Duodenal mucosa (tissue), 2 donors: ENCODE measurements at regions not wholly inside any gene's neighbourhood (a gene's known extent, or its start where the extent isn't known, plus 50 kb on each side); places are given as distances from the start of the nearest gene placed in this dataset.
"Not testable (repeated sequence)": the region's sequence is repeated elsewhere in the genome, so short reads cannot be mapped to it uniquely, and the experiment has no call there.

Experiments used
- H3K27ac ChIP-seq: one replicate; pipeline ENCODE4 v1.7.0; 2013; ENCODE audit warnings: low read depth, low read length
- H3K27me3 ChIP-seq, 2 donors: one replicate each; pipeline ENCODE4 v1.7.0; 2013; ENCODE audit warnings: low read length in 2 of 2, control low read depth in 1 of 2; ENCODE audit not compliant: insufficient read depth in 2 of 2, control insufficient read depth in 1 of 2
- H3K36me3 ChIP-seq, 2 donors: one replicate each; pipeline ENCODE4 v1.7.0; 2013; ENCODE audit warnings: low read length in 2 of 2, control low read depth in 1 of 2; ENCODE audit not compliant: insufficient read depth in 2 of 2, control insufficient read depth in 1 of 2
- H3K4me1 ChIP-seq, 2 donors: one replicate each; pipeline ENCODE4 v1.7.0; 2013; ENCODE audit warnings: low read length in 2 of 2, control low read depth in 1 of 2; ENCODE audit not compliant: insufficient read depth in 2 of 2, control insufficient read depth in 1 of 2
- H3K4me3 ChIP-seq, 2 donors: one replicate each; pipeline ENCODE4 v1.7.0; 2013; ENCODE audit warnings: low read length in 2 of 2, low read depth in 1 of 2
- H3K9ac ChIP-seq, 2 donors: one replicate each; pipeline ENCODE4 v1.7.0; 2013; ENCODE audit warnings: low read length in 2 of 2, low read depth in 1 of 2
- H3K9me3 ChIP-seq, 2 donors: one replicate each; pipeline ENCODE4 v1.7.0; 2013; ENCODE audit warnings: low read length in 2 of 2, control low read depth in 1 of 2; ENCODE audit not compliant: control insufficient read depth in 1 of 2

GRCh38 chr7:106456329-106456728 lies 171.5 kb upstream of the NAMPT start:
- H3K9ac ChIP-seq: no peak overlapping the region
- no peaks in the 10 kb centered on the region for H3K4me1 ChIP-seq
- no peaks in the 10 kb centered on the region for H3K36me3 ChIP-seq
- H3K27me3 ChIP-seq: no peaks in the 10 kb centered on the region
- H3K9me3 ChIP-seq: peaks cover 0 to 3% of the 10 kb centered on the region in 2 donors
- no peak overlapping the region for H3K4me3 ChIP-seq
- H3K27ac ChIP-seq: no peak overlapping the region

- Histone ChIP-seq H3K4me1 (no peaks in the 10 kb centered on the region), H3K4me3 (no peak overlapping the region), H3K36me3 (no peaks in the 10 kb centered on the region), H3K27ac (no peak overlapping the region), H3K9ac (no peak overlapping the region), H3K9me3 (peaks cover 0 to 3% of the 10 kb centered on the region in 2 donors), H3K27me3 (no peaks in the 10 kb centered on the region)
These were observed 167.5 kb upstream of the NAMPT start for GRCh38 chr7:106452031-106452851.

GRCh38 chr7:106451171-106451570 lies 166.4 kb upstream of the NAMPT start:
- H3K4me1 ChIP-seq: no peaks in the 10 kb centered on the region
- no peak overlapping the region for H3K27ac ChIP-seq
- no peaks in the 10 kb centered on the region for H3K36me3 ChIP-seq
- H3K27me3 ChIP-seq: no peaks in the 10 kb centered on the region
- no peak overlapping the region for H3K9ac ChIP-seq
- H3K4me3 ChIP-seq: no peak overlapping the region
- H3K9me3 ChIP-seq: peaks cover 0 to 3% of the 10 kb centered on the region in 2 donors

- Histone ChIP-seq H3K4me3 (no peak overlapping the region), H3K27ac (no peak overlapping the region), H3K9ac (no peak overlapping the region)
These were observed 165.9 kb upstream of the NAMPT start for GRCh38 chr7:106450716-106451115.

GRCh38 chr7:106448992-106449859 lies 164.4 kb upstream of the NAMPT start:
- Histone ChIP-seq H3K27ac (no peak overlapping the region), H3K9ac (no peak overlapping the region), H3K4me1 (no peaks in the 10 kb centered on the region)

More at GRCh38 chr7:106450716-106451115, 165.9 kb upstream of the NAMPT start:
- no peaks in the 10 kb centered on the region for H3K36me3 ChIP-seq
- H3K9me3 ChIP-seq: peaks cover 0 to 3% of the 10 kb centered on the region in 2 donors
- no peaks in the 10 kb centered on the region for H3K4me1 ChIP-seq
- H3K27me3 ChIP-seq: no peaks in the 10 kb centered on the region

GRCh38 chr7:106448346-106448991 lies 163.7 kb upstream of the NAMPT start:
- no peaks in the 10 kb centered on the region for H3K27me3 ChIP-seq
- no peak overlapping the region for H3K4me3 ChIP-seq
- H3K9ac ChIP-seq: no peak overlapping the region
- H3K9me3 ChIP-seq: peaks cover 0 to 3% of the 10 kb centered on the region in 2 donors
- H3K27ac ChIP-seq: no peak overlapping the region
- no peaks in the 10 kb centered on the region for H3K4me1 ChIP-seq
- H3K36me3 ChIP-seq: no peaks in the 10 kb centered on the region

More at GRCh38 chr7:106448992-106449859, 164.4 kb upstream of the NAMPT start:
- H3K27me3 ChIP-seq: no peaks in the 10 kb centered on the region
- H3K36me3 ChIP-seq: no peaks in the 10 kb centered on the region
- H3K4me3 ChIP-seq: no peak overlapping the region
- H3K9me3 ChIP-seq: peaks cover 0 to 3% of the 10 kb centered on the region in 2 donors

GRCh38 chr7:106447318-106447847 lies 162.6 kb upstream of the NAMPT start:
- H3K27me3 ChIP-seq: no peaks in the 10 kb centered on the region
- no peak overlapping the region for H3K4me3 ChIP-seq
- H3K4me1 ChIP-seq: no peaks in the 10 kb centered on the region
- no peaks in the 10 kb centered on the region for H3K36me3 ChIP-seq
- H3K27ac ChIP-seq: no peak overlapping the region
- H3K9me3 ChIP-seq: peaks cover 0 to 3% of the 10 kb centered on the region in 2 donors
- no peak overlapping the region for H3K9ac ChIP-seq

GRCh38 chr7:106445366-106445765 lies 160.6 kb upstream of the NAMPT start:
- not testable (repeated sequence) for H3K36me3 ChIP-seq, H3K9ac ChIP-seq, H3K9me3 ChIP-seq, H3K4me1 ChIP-seq, H3K27ac ChIP-seq, H3K4me3 ChIP-seq, H3K27me3 ChIP-seq

GRCh38 chr7:106444068-106444655 lies 159.4 kb upstream of the NAMPT start:
- Histone ChIP-seq H3K4me1 (no peaks in the 10 kb centered on the region), H3K9ac (no peak overlapping the region), H3K36me3 (no peaks in the 10 kb centered on the region), H3K27me3 (no peaks in the 10 kb centered on the region), H3K27ac (no peak overlapping the region), H3K9me3 (no peaks in the 10 kb centered on the region), H3K4me3 (no peak overlapping the region)
